ENCODE measurements at regions not wholly inside any gene's neighbourhood (a gene's known extent, or its start where the extent isn't known, plus 50 kb on each side); places are given as distances from the start of the nearest gene placed in this dataset.
A peak's percentile ranks its signal among the peaks of the same experiment; 100 is the strongest.
"Not testable (repeated sequence)": the region's sequence is repeated elsewhere in the genome, so short reads cannot be mapped to it uniquely, and the experiment has no call there.

- DNase-seq, result no peak
Measured at GRCh38 chr13:78540058-78540457, 63.3 kb downstream of the POU4F1 start.

- DNase-seq, result not testable (repeated sequence)
Measured at GRCh38 chr13:78526044-78526443, 77.3 kb downstream of the POU4F1 start.

- no peak for DNase-seq
Measured at GRCh38 chr13:78524936-78525335, 78.4 kb downstream of the POU4F1 start.

- no peak for DNase-seq
Measured at GRCh38 chr13:78521091-78521490, 82.3 kb downstream of the POU4F1 start.

GRCh38 chr13:78520425-78520824 is 82.9 kb downstream of the POU4F1 start:
- no peak for DNase-seq

GRCh38 chr13:78518482-78518881 is 84.9 kb downstream of the POU4F1 start:
- not testable (repeated sequence) for DNase-seq

- no peak for DNase-seq
Measured at GRCh38 chr13:78499802-78500201, 103.5 kb downstream of the POU4F1 start.

- DNase-seq, result no peak
Measured at GRCh38 chr13:78497702-78498355, 105.5 kb downstream of the POU4F1 start.

- no peak for DNase-seq
Measured at GRCh38 chr13:78491978-78492377, 111.4 kb downstream of the POU4F1 start.

GRCh38 chr13:78490225-78490624 is 113.1 kb downstream of the POU4F1 start:
- DNase-seq, result not testable (repeated sequence)

GRCh38 chr13:78487707-78488106 is 115.6 kb downstream of the POU4F1 start:
- DNase-seq, result no peak

GRCh38 chr13:78485803-78486202 is 117.5 kb downstream of the POU4F1 start:
- DNase-seq, result no peak

GRCh38 chr13:78478183-78478582 is 125.2 kb downstream of the POU4F1 start:
- DNase-seq, result no peak

GRCh38 chr13:78476910-78477309 is 126.4 kb downstream of the POU4F1 start:
- no peak for DNase-seq

GRCh38 chr13:78468621-78469020 is 134.7 kb downstream of the POU4F1 start:
- no peak for DNase-seq

- DNase-seq, result no peak
Measured at GRCh38 chr13:78465250-78465649, 138.1 kb downstream of the POU4F1 start.

- no peak for DNase-seq
Measured at GRCh38 chr13:78460176-78460575, 143.2 kb downstream of the POU4F1 start.

- DNase-seq, result no peak
Measured at GRCh38 chr13:78443839-78444238, 159.5 kb downstream of the POU4F1 start.

- DNase-seq, result peak; percentile 31
Measured at GRCh38 chr13:78437781-78438180, 165.6 kb downstream of the POU4F1 start.

- no peak for DNase-seq
Measured at GRCh38 chr13:78436311-78436710, 167.0 kb downstream of the POU4F1 start.

GRCh38 chr13:78431328-78431727 is 172.0 kb downstream of the POU4F1 start:
- no peak for DNase-seq

- no peak for DNase-seq
Measured at GRCh38 chr13:78430811-78431210, 172.5 kb downstream of the POU4F1 start.

GRCh38 chr13:78430166-78430791 is 173.1 kb downstream of the POU4F1 start:
- no peak for DNase-seq

- no peak for DNase-seq
Measured at GRCh38 chr13:78428646-78429045, 174.7 kb downstream of the POU4F1 start.

GRCh38 chr13:78426183-78426582 is 177.2 kb downstream of the POU4F1 start:
- no peak for DNase-seq

All from NCI-H1092 (cell line).